ENCODE measurements at regions not wholly inside any gene's neighbourhood (a gene's known extent, or its start where the extent isn't known, plus 50 kb on each side); places are given as distances from the start of the nearest gene placed in this dataset.

DNA sequence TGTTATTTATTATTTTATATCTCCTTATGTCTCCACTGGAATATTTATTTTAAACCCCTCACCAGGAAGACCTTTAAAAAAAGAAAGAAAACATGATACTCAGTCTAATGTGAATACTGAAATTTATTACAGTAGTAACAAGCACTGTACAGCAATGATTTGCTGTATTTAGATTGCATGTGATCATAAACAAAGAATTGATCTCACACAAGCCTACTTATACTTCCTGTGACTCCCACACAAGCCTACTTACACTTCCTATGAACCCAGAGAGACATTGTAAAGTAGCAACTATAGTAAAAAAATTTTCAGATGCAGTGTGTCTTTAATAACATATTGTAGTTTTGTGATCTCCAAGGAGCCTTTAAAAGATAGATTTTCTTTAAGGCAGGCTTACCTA, 142.7 kb upstream of the SYT1 start:
- H3K27me3 ChIP-seq = no peaks in the 10 kb centered on the region
- H3K27ac ChIP-seq = no peak overlapping the region
- no peak for DNase-seq
- H3K36me3 ChIP-seq = no peaks in the 10 kb centered on the region
- H3K4me3 ChIP-seq = no peak overlapping the region
- H3K9me3 ChIP-seq (replicated peaks) = no peaks in the 10 kb centered on the region
- peaks cover 5% of the 10 kb centered on the region for H3K4me1 ChIP-seq

DNA sequence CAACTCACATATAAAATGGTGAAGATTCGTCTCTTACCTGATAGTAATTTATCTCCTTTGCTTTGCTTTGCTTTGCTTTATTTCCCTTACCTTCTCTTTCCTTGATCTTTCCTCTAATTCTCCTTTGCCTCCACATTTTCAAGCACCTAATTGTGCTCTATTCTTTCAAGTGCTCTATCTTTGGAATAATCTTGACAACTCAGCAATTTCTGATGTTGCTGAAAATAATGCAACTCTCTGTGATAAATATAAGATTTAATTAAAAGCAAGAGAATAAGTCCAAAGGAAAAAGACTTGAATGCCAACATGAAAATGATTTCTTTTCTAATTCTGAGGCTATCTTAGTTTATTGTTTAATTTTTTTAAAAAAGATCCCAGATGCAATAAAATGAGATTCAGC, 139.5 kb upstream of the SYT1 start:
- no peaks in the 10 kb centered on the region for H3K36me3 ChIP-seq
- H3K4me1 ChIP-seq = peaks cover 1% of the 10 kb centered on the region
- H3K4me3 ChIP-seq = no peak overlapping the region
- no peak overlapping the region for H3K27ac ChIP-seq
- DNase-seq = no peak
- H3K9me3 ChIP-seq (replicated peaks) = no peaks in the 10 kb centered on the region
- no peaks in the 10 kb centered on the region for H3K27me3 ChIP-seq

DNA sequence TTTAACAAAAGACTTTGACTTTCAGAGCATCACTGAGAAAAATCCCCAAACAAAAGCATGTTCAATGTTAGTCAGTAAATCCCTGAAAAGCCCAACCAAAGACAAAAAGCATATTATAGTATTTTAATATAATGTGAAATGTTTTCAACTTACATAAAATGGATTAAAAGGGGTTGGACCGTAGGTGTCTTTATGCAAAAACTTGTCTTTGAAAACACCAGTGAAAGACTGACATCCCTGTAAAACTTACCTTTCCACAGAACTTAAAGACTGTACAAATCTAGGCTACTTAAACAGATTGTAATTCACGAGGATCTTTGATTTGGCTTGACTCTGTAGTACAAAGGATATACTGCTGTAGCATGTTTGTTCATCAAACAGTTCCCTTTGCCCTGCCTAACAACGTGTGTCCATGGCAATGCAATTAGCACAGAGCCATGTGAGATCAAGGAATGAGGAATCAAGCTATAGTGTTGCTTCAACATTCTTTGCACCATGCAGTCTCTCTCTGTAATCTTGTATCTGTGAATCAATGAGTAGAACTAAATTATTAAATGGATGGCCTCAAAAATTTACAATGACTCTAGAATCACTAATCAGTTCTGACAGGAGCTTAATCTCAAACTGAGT, 138.5 kb upstream of the SYT1 start:
- no peak for DNase-seq

DNA sequence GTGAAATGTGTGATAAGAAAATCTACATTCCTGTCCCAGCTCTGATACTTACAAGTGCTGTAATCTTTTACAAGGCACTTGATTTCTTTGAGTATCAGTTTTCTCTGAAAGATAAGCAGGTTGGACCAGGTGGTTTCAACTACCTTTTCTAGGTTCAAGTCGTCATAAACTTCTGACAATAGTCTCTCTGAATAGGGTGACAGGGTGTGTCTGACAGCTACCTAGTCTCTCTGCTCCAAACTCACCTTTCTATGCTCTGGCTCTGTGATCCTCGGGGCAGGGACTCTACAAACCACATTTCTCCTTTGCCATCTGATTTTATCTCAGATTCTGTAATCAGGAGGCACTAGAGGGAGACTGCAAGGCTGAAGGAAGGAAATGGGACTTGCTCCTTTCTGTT, 137.7 kb upstream of the SYT1 start:
- H3K4me1 ChIP-seq = no peaks in the 10 kb centered on the region; the same call in 1 of the 2 replicates
- no peaks in the 10 kb centered on the region for H3K9me3 ChIP-seq (replicated peaks)
- H3K27me3 ChIP-seq = no peaks in the 10 kb centered on the region
- DNase-seq = no peak
- no peak overlapping the region for H3K4me3 ChIP-seq
- H3K36me3 ChIP-seq = no peaks in the 10 kb centered on the region
- no peak overlapping the region for H3K27ac ChIP-seq

More for the DNA sequence above, 138.5 kb upstream of the SYT1 start:
- Histone ChIP-seq H3K9me3 (replicated peaks) (no peaks in the 10 kb centered on the region), H3K4me3 (no peak overlapping the region), H3K4me1 (no peaks in the 10 kb centered on the region; the same call in 1 of the 2 replicates), H3K36me3 (no peaks in the 10 kb centered on the region), H3K27ac (no peak overlapping the region), H3K27me3 (no peaks in the 10 kb centered on the region)

DNA sequence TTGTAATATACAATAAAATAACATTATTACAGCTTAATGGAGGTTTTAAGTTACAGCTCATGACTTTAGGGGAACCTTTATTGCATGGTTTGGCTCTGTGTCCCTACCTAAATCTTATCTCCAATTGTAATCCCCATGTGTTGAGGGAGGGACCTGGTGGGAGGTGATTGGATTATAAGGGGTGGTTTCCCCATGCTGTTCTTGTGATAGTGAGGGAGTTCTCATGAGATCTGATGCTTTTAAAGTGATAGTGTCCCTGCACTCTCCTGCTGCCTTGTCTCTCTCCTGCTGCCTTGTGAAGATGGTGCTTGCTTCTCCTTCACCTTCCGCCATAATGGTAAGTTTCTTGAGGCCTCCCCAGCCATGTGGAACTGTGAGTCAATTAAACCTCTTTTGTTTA, 132.1 kb upstream of the SYT1 start:
- no peak for DNase-seq
- Histone ChIP-seq H3K4me3 (no peak overlapping the region), H3K36me3 (no peaks in the 10 kb centered on the region), H3K27me3 (no peaks in the 10 kb centered on the region), H3K9me3 (replicated peaks) (no peaks in the 10 kb centered on the region), H3K4me1 (no peaks in the 10 kb centered on the region; the same call in 1 of the 2 replicates), H3K27ac (no peak overlapping the region)

DNA sequence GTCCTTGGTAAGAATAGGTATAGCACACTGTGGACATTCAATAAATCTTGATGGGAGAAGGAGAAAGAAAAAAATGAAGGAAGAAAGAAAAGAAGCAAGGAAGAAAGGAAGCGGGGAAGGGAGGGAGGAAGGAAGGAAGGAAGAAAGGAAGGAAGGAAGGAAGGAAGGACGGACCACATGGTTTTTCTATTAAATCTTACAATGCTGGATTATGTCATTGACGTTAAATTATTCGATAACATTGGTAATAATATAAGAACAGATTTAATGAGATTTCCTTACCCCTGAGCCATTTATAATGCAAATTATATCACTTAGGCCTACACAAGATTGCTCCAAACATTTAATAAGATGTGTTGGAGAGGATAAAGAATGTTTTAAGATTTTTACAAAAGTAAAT, 124.9 kb upstream of the SYT1 start:
- H3K27me3 ChIP-seq = no peaks in the 10 kb centered on the region
- DNase-seq = no peak
- H3K9me3 ChIP-seq (replicated peaks) = no peaks in the 10 kb centered on the region
- no peaks in the 10 kb centered on the region for H3K4me1 ChIP-seq
- H3K36me3 ChIP-seq = no peaks in the 10 kb centered on the region
- H3K4me3 ChIP-seq = no peak overlapping the region
- no peak overlapping the region for H3K27ac ChIP-seq

DNA sequence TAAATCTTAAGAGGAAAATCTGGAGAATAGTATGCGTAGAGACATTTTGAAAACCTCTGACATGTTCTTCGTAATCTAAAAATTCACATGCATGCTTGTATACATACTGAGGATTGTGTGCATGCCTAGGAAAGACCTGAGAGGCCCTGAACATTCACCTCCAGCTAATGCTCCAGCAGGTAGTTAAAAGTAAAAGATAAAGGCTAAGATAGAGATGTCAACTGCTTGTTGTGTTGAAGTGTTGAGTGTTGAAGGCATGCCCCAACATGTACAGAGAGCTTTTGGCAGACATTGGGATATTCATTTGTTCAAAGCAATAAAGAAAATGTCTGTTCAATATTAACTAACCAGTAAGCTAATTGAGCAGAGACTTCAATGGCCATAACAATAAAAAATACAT, 118.6 kb upstream of the SYT1 start:
- Histone ChIP-seq H3K27me3 (no peaks in the 10 kb centered on the region), H3K4me1 (peaks cover 3% of the 10 kb centered on the region; the same call in 1 of the 2 replicates), H3K9me3 (replicated peaks) (no peaks in the 10 kb centered on the region), H3K4me3 (no peak overlapping the region), H3K36me3 (no peaks in the 10 kb centered on the region), H3K27ac (no peak overlapping the region)
- no peak for DNase-seq

DNA sequence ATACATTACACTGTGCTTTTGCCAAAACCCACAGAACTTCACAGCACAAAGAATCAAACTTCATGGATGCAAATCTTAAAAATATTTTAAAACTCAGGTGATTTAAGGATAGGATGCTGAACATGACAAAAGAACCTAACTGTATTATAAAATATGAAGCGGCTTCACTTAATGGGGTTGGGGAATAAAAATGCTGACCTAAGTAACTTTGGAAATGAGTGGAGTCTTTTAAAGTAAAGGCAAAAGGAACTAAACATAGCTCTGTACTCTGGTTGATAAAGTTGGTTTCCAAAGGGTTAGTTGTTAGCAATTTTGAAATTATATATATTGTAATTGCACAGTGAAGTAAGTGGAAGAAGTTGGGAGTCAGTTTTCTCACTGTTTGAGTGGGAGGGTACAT, 111.5 kb upstream of the SYT1 start:
- H3K9me3 ChIP-seq (replicated peaks) = no peaks in the 10 kb centered on the region
- H3K4me3 ChIP-seq = no peak overlapping the region
- no peak overlapping the region for H3K27ac ChIP-seq

DNA sequence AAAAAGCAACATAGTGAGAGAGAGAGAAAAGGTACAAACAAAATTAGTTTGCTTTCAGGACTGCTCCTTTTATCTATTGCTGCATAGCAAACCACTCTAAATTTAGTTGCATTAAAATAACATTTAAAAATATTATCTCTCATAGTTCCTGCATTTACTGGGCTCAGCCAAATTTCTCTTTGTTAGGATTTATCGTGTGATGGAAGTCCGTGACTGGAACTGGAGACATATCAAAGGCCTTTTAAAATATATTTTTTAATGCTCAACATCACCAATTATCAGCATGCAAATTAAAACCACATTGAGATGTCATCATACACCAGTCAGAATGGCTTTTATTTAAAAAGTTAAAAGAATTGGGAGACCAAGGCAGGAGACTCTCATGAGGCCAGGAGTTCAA, 107.6 kb upstream of the SYT1 start:
- H3K36me3 ChIP-seq = no peaks in the 10 kb centered on the region
- H3K27me3 ChIP-seq = no peaks in the 10 kb centered on the region
- H3K4me1 ChIP-seq = no peaks in the 10 kb centered on the region
- DNase-seq = no peak
- no peak overlapping the region for H3K4me3 ChIP-seq
- H3K27ac ChIP-seq = no peak overlapping the region
- 0 out of 2 replicates have a peak, but pooled peaks cover under 1% of the 10 kb centered on the region for H3K9me3 ChIP-seq (replicated peaks)

More for the DNA sequence above, 111.5 kb upstream of the SYT1 start:
- no peak for DNase-seq
- Histone ChIP-seq H3K36me3 (no peaks in the 10 kb centered on the region), H3K4me1 (peaks cover 3% of the 10 kb centered on the region; the same call in 1 of the 2 replicates), H3K27me3 (no peaks in the 10 kb centered on the region)

DNA sequence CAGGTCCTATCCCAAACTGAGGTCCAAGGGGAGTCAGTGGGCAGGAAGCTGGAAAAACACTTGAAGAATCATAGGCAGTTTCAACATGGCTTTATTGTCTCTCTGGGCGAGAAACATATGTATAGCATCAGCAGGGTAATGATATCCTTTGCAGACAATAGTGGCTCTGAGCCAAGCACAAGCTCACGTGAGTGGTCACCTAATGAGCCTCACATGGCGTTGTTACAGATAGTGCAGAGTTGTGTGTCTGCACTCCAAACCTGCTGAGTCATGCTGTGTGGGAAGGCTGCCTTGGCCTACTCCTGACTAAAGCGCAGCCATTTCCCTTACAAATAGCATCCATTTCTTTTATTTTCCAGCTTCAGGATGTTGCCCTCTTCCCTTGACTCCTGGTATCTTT, 105.2 kb upstream of the SYT1 start:
- no peaks in the 10 kb centered on the region for H3K27me3 ChIP-seq
- H3K9me3 ChIP-seq (replicated peaks) = 0 out of 2 replicates have a peak, but pooled peaks cover 3% of the 10 kb centered on the region
- no peak overlapping the region for H3K4me3 ChIP-seq
- DNase-seq = peak; percentile 2 to 9
- H3K27ac ChIP-seq = no peak overlapping the region
- no peaks in the 10 kb centered on the region for H3K4me1 ChIP-seq
- no peaks in the 10 kb centered on the region for H3K36me3 ChIP-seq

DNA sequence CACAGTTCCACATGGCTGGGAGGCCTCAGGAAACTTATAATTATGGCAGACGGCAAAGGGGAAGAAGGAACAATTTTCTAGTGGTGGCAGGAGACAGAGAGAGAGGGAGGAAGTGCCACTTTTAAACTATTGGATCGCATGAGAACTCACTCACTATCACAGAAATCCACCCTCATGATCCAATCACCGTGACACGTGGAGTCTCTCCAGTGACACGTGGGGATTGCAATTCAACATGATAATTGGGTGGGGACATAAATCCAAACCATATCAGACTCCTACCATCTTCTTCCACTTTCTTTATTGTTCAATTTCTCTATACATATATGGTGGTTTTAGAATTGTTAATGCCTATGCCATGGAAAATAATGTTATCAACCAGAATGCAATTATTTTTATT, 103.7 kb upstream of the SYT1 start:
- Histone ChIP-seq H3K36me3 (no peaks in the 10 kb centered on the region), H3K4me1 (no peaks in the 10 kb centered on the region), H3K27me3 (no peaks in the 10 kb centered on the region), H3K9me3 (replicated peaks) (0 out of 2 replicates have a peak, but pooled peaks cover 3% of the 10 kb centered on the region), H3K27ac (no peak overlapping the region), H3K4me3 (no peak overlapping the region)
- DNase-seq = no peak

DNA sequence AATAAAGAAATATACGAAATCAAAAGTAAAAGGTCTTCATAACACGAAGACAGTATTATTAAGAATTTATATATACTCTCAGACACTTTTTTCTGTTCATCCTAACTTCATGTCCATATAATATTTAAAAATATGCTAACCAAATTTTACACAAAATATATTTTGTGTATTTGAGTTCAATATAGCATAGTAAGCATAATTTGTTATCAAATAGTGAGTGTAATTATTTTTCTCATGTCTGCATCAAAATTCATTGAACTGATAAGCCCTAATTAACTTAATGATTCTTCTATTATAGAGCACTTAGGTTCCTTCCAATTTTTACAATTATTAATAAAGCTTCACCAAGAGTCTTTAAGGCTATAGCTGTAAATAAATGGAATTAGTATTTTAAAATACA, 99.7 kb upstream of the SYT1 start:
- 0 out of 2 replicates have a peak, but pooled peaks cover 2% of the 10 kb centered on the region for H3K36me3 ChIP-seq
- 0 out of 2 replicates have a peak, but pooled peaks cover 3% of the 10 kb centered on the region for H3K9me3 ChIP-seq (replicated peaks)
- no peak for DNase-seq
- H3K4me3 ChIP-seq = no peak overlapping the region
- no peaks in the 10 kb centered on the region for H3K4me1 ChIP-seq
- no peak overlapping the region for H3K27ac ChIP-seq
- H3K27me3 ChIP-seq = no peaks in the 10 kb centered on the region

DNA sequence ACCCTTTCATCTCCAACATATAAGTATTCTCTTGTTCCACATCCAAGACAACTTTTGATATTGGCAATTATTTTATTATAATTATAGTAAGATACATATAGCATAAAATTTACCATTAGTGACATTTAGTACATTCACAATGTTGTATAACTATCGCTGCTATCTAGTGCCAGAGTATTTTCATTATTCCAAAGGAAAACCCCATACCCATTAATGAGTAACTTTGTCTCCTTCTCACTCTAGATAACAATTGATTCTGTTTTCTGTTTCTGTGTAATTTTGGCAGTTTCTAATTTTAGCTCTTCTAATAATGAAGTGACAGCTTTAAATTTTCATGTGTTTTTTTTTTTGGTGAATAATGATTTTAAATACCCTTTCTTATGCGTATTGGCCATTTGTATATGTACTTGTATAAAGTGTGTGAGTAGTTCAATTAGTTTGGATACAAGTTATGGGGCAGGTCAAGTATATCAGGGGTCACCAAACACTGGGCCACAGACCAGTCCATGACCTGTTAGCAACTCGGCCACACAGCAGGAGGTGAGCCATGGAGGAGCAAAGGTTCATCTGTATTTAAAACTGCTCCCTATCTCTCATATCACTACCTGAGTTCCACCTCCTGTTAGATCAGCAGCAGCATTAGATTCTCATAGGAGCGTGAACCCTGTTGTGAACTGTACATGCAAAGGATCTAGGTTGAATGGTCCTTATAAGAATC, 97.2 kb upstream of the SYT1 start:
- 0 out of 2 replicates have a peak, but pooled peaks cover 2% of the 10 kb centered on the region for H3K36me3 ChIP-seq
- no peak overlapping the region for H3K4me3 ChIP-seq
- DNase-seq = no peak
- no peak overlapping the region for H3K27ac ChIP-seq
- no peaks in the 10 kb centered on the region for H3K27me3 ChIP-seq
- no peaks in the 10 kb centered on the region for H3K9me3 ChIP-seq (replicated peaks)
- H3K4me1 ChIP-seq = no peaks in the 10 kb centered on the region

DNA sequence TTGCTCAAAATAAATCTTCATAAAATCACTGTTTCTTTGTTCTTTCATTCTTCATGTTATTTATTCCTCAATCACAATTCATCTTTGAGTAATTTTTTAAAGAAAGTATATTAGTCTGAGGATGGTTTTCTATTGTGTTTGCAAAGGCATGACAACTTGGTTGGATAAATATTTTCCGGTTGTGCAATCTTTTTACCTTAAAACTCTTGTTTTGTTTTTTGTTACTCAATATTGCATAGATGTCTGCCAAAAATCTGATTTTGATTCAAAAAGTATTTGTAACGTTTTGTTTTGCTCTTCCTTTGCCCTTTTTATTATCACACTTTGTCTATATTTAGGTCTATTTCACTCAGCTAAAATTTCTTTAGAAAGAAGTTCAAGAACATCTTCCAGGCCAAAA, 86.2 kb upstream of the SYT1 start:
- no peaks in the 10 kb centered on the region for H3K36me3 ChIP-seq
- DNase-seq = no peak
- H3K27ac ChIP-seq = no peak overlapping the region
- no peaks in the 10 kb centered on the region for H3K27me3 ChIP-seq
- H3K4me3 ChIP-seq = no peak overlapping the region
- H3K4me1 ChIP-seq = no peaks in the 10 kb centered on the region
- no peaks in the 10 kb centered on the region for H3K9me3 ChIP-seq (replicated peaks)

DNA sequence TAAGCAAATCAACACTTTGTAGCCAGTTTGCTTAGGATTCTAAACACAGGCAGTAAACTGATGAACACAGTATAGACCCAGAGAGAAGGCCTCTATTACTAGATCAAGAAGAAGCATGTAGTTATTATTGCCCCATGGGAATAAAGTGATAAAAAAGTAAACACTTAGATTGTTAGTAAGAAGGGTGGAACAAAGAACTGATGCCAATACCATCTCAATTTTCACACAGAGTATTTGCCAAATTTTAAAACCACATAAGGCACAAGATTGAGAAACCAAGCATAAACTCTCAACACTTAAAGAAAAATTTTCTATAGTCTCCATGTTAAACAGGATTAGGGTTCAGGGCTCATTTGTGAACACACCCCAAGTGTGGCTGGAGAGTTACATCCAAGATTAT, 77.0 kb upstream of the SYT1 start:
- Histone ChIP-seq H3K9me3 (replicated peaks) (no peaks in the 10 kb centered on the region; the same call in 1 of the 2 replicates), H3K4me3 (no peak overlapping the region), H3K36me3 (no peaks in the 10 kb centered on the region), H3K27ac (no peak overlapping the region), H3K4me1 (no peaks in the 10 kb centered on the region), H3K27me3 (no peaks in the 10 kb centered on the region)
- DNase-seq = no peak

All from SJCRH30 (cell line).